Nucleus accumbens (tissue), 56 donors: ENCODE measurements at regions not wholly inside any gene's neighbourhood (a gene's known extent, or its start where the extent isn't known, plus 50 kb on each side); places are given as distances from the start of the nearest gene placed in this dataset.

Experiments used
- DNase-seq, 56 donors: peaks; one replicate each; lab custom pipeline; 2025; lab: John Stamatoyannopoulos, UW

- DNase-seq, result no peak
These were observed 608.4 kb downstream of the PRELID2 start for GRCh38 chr5:145226726-145227125.

GRCh38 chr5:145225529-145225928, 609.6 kb downstream of the PRELID2 start:
- DNase-seq, result no peak

- no peak for DNase-seq
These were observed 611.6 kb downstream of the PRELID2 start for GRCh38 chr5:145223582-145223981.

GRCh38 chr5:145222622-145223021, 612.5 kb downstream of the PRELID2 start:
- no peak for DNase-seq

- DNase-seq, result no peak
These were observed 613.7 kb downstream of the PRELID2 start for GRCh38 chr5:145221416-145221815.

GRCh38 chr5:145220481-145220880, 614.7 kb downstream of the PRELID2 start:
- DNase-seq, result no peak

GRCh38 chr5:145218982-145219381, 616.2 kb downstream of the PRELID2 start:
- DNase-seq, result no peak

GRCh38 chr5:145218019-145218418, 617.1 kb downstream of the PRELID2 start:
- DNase-seq, result no peak

GRCh38 chr5:145210020-145210419, 625.1 kb downstream of the PRELID2 start:
- no peak for DNase-seq

- DNase-seq, result no peak
These were observed 629.6 kb downstream of the PRELID2 start for GRCh38 chr5:145205546-145205945.

GRCh38 chr5:145204743-145205142, 630.4 kb downstream of the PRELID2 start:
- DNase-seq, result no peak

- DNase-seq, result no peak
These were observed 631.9 kb downstream of the PRELID2 start for GRCh38 chr5:145203193-145203592.

- DNase-seq, result no peak
These were observed 636.4 kb downstream of the PRELID2 start for GRCh38 chr5:145198525-145199260.

GRCh38 chr5:145189746-145190145, 645.4 kb downstream of the PRELID2 start:
- DNase-seq, result no peak

GRCh38 chr5:145180371-145180770, 654.8 kb downstream of the PRELID2 start:
- DNase-seq, result no peak

- no peak for DNase-seq
These were observed 656.3 kb downstream of the PRELID2 start for GRCh38 chr5:145178641-145179523.

GRCh38 chr5:145176041-145176440, 659.1 kb downstream of the PRELID2 start:
- DNase-seq, result no peak

- DNase-seq, result no peak
These were observed 669.0 kb downstream of the PRELID2 start for GRCh38 chr5:145166110-145166509.

GRCh38 chr5:145163876-145164275, 671.3 kb downstream of the PRELID2 start:
- no peak for DNase-seq

- no peak for DNase-seq
These were observed 672.5 kb downstream of the PRELID2 start for GRCh38 chr5:145162626-145163025.

- no peak for DNase-seq
These were observed 673.8 kb downstream of the PRELID2 start for GRCh38 chr5:145161391-145161790.

- no peak for DNase-seq
These were observed 674.5 kb downstream of the PRELID2 start for GRCh38 chr5:145160679-145161078.
